Spinal cord (tissue), 9 donors: ENCODE measurements at regions not wholly inside any gene's neighbourhood (a gene's known extent, or its start where the extent isn't known, plus 50 kb on each side); places are given as distances from the start of the nearest gene placed in this dataset.

Experiments
- DNase-seq, 6 donors: peaks; one replicate each; pipeline versions ENCODE4 v3.0.0 to v3.0.0-alpha.2; 2013 to 2015; ENCODE audit warnings: low spot score in 6 of 6, low read depth in 4 of 6
- H3K27ac ChIP-seq: one replicate; pipeline ENCODE4 v1.5.1; 2013; ENCODE audit warnings: low read depth, low read length, control low read depth
- H3K27me3 ChIP-seq: one replicate; pipeline ENCODE4 v1.6.1; 2013; ENCODE audit warnings: low read length; ENCODE audit not compliant: control insufficient read depth, insufficient read depth
- H3K36me3 ChIP-seq: one replicate; pipeline ENCODE4 v1.6.1; 2013; ENCODE audit warnings: low read length; ENCODE audit not compliant: control insufficient read depth, insufficient read depth
- H3K4me1 ChIP-seq: one replicate; pipeline ENCODE4 v1.6.1; 2013; ENCODE audit warnings: low read length; ENCODE audit not compliant: control insufficient read depth, insufficient read depth
- H3K4me3 ChIP-seq: one replicate; pipeline ENCODE4 v1.5.1; 2013; ENCODE audit warnings: low read depth, low read length, control low read depth
- H3K9me3 ChIP-seq: one replicate; pipeline ENCODE4 v1.6.1; 2013; ENCODE audit warnings: low read length; ENCODE audit not compliant: control insufficient read depth, insufficient read depth
- WGBS: methylation state at CpG from one replicate; pipeline ENCODE4 v1.1.5; 2013; ENCODE audit warnings: missing lambda C conversion rate; ENCODE audit not compliant: insufficient coverage; 5-methylcytosine and 5-hydroxymethylcytosine counted together
- donor health status: healthy.

DNA sequence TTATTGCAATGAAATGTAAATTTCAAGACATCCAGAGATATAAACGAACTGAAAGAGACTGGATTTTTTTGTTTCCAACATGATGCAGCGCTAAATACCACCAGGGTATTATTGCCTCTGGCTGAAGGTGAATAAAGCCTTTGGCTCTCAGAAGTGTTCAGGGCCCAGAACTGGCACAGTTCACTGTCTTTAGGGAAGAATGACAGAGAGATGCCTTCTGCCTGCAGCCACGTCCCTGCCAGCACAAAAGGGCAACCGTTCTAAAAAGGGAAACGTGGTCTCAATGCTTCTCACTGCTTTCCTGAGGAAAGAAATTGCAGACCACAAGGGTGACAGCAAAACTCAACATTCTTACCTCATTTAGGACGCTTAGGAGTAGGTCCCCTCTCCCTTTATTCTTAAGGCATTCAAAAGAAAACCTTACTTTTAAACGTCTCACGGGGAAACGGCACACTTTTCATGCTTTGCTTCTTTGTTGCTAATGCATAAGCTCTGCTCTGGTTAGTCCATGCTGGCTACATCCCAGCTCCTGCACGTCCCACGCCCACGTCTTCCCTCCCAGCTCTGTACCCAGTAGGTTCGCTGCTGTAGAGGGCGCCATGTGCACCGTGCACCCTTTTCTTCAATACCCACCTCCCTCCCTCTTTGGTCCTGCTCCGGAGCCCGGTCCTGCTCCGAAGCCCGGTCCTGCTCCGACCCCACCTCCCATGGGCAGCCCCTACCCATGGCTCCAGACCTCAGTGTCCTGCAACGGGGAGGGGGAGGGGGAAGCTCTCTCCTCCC lies 171.0 kb downstream of the HRH4 start:
- peak in 2 of 6 donors; percentile 54 to 63 for DNase-seq
- Histone ChIP-seq H3K27ac (no peak overlapping the region), H3K27me3 (peaks cover 3% of the 10 kb centered on the region), H3K36me3 (no peaks in the 10 kb centered on the region), H3K4me1 (peaks cover 14% of the 10 kb centered on the region), H3K9me3 (no peaks in the 10 kb centered on the region), H3K4me3 (no peak overlapping the region)
- 23% methylated on average over 15 of the region's 21 CpGs for whole genome bisulfite sequencing

DNA sequence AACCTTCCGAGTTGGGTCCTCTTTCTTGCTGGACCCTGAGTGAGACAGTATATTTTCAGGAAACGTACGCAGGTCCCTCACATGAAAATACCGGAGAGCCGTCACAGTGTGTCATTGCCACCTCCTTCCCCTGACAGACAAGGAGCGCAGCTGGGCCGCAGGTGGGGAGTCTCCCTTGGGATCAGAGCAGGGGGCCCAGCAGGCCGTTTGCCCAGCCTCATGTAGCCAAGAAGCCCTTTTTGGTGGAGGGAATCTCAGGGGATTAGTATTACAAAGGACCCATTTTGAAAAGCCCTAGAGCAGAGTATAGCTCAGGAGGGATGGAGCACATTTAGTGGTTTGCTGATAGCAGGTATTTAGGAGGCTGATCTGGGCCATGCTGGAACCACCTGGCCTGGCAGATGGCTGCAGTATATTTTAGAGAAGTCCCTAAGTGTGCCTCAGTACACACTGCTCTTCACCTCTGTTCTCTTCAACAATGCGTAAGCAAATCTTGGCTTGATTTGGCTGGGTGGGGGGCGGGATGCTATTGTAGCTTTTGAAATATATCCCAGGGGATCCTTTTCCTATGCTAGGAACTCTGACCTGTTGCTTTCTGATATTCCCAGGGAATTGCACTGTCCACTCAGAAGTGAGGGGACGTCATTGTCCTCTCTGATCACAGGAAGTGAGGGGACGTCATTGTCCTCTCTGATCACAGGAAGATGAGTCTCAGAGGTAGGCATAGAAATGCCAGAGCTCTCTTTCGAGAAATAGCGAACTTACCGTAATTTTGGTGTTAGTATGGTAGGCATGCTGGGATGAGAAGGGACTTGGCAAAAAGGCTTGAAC lies 171.9 kb downstream of the HRH4 start:
- Histone ChIP-seq H3K36me3 (no peaks in the 10 kb centered on the region), H3K27me3 (peaks cover 3% of the 10 kb centered on the region), H3K4me3 (no peak overlapping the region), H3K9me3 (no peaks in the 10 kb centered on the region), H3K27ac (no peak overlapping the region), H3K4me1 (peaks cover 14% of the 10 kb centered on the region)
- no peak for DNase-seq
- 83% methylated on average over 12 of the region's 15 CpGs for WGBS

DNA sequence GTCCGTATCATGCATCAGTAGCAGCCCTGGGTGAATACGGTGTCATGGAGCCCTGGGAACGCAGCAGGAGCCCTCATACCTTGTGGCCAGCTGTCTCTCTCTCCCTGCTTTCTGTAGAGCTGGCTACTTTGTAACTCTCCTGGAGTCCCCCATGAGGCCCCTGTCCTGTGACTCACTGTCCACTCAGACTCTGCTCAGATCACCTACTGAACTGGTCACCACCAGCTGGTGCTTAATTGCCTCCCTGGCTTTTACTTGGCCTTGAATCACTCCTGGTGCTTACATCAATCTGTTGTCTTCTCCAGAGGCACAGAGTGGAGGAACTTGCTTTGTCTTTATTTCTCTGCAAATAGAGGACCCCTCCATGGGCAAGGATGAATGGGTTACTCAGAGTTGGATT lies 172.7 kb downstream of the HRH4 start:
- Histone ChIP-seq H3K27me3 (peaks cover 3% of the 10 kb centered on the region), H3K27ac (no peak overlapping the region), H3K36me3 (no peaks in the 10 kb centered on the region), H3K9me3 (no peaks in the 10 kb centered on the region), H3K4me1 (peaks cover 14% of the 10 kb centered on the region), H3K4me3 (no peak overlapping the region)
- WGBS = 95% methylated on average over 3 of the region's 3 CpGs
- DNase-seq = no peak

DNA sequence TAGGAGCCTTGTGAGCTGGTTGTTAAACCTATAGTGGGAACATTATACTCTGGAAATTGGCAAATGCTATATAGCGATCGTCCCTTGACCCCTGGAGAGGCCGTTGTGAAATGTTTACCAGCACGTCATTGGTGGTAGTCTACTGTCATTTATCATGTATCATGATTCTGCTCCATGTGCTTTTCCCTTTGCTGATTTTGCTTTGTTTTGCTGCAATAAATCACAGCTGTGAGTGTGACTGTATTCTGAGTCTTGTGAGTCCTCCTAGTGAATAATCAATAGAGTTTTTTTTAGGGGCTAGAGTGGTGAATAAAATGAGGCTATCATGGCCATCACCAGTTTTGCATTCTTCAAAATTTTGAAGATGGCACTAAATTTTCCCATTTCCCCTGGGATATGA lies 189.1 kb downstream of the HRH4 start:
- no peak overlapping the region for H3K27ac ChIP-seq
- 92% methylated on average over 4 of the region's 4 CpGs for WGBS

DNA sequence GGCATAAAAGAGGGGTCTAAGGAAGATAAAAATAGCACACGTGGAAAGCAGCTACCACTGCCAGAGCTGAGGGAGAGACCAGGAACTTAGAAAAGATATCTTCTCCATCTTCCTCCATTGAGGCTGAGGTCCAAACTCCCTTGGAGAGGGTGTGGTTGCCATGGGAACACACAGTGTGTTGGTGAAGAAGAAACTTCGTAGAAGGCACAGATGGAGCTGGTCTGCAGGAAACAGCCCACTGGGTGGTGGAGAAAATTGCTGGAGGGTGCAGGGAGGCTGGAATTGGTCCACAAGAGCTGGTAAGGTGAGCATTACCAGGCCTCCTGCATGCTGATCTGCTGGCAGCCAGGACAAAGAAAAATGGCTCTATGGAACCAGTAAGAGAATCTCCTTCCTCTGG lies 191.0 kb downstream of the HRH4 start:
- 38% methylated on average over 1 of the region's 2 CpGs for WGBS
- Histone ChIP-seq H3K27me3 (no peaks in the 10 kb centered on the region), H3K9me3 (peaks cover 4% of the 10 kb centered on the region), H3K27ac (no peak overlapping the region), H3K36me3 (no peaks in the 10 kb centered on the region), H3K4me1 (no peaks in the 10 kb centered on the region), H3K4me3 (no peak overlapping the region)
- DNase-seq = peak in 1 of 6 donors; percentile 52

More for the DNA sequence above, 189.1 kb downstream of the HRH4 start:
- no peak for DNase-seq
- Histone ChIP-seq H3K4me1 (no peaks in the 10 kb centered on the region), H3K4me3 (no peak overlapping the region), H3K9me3 (peaks cover 4% of the 10 kb centered on the region), H3K36me3 (no peaks in the 10 kb centered on the region), H3K27me3 (no peaks in the 10 kb centered on the region)

DNA sequence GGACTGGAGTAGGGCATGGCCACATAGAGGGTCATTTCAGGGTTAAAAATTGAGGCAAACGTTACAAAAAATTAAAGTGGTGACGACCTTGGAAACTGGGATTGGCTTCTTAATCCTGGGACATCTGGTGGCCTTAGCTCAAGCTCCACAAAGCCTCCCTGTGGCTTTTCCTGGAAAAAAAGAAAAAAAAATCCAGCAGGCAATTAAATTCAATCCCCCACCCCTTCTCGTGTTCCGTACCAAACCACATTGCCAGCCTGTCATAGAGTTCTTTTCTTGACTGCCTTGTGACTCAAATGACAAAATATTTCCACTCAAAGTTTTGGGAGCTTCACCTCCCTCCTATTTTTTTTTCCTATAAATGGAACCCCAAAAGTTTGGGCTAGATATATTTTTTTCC lies 195.6 kb downstream of the HRH4 start:
- 48% methylated on average over 4 of the region's 4 CpGs for WGBS
- Histone ChIP-seq H3K4me1 (peaks cover 10% of the 10 kb centered on the region), H3K4me3 (no peak overlapping the region), H3K9me3 (peaks cover 2% of the 10 kb centered on the region), H3K36me3 (no peaks in the 10 kb centered on the region), H3K27ac (no peak overlapping the region), H3K27me3 (no peaks in the 10 kb centered on the region)
- no peak for DNase-seq

DNA sequence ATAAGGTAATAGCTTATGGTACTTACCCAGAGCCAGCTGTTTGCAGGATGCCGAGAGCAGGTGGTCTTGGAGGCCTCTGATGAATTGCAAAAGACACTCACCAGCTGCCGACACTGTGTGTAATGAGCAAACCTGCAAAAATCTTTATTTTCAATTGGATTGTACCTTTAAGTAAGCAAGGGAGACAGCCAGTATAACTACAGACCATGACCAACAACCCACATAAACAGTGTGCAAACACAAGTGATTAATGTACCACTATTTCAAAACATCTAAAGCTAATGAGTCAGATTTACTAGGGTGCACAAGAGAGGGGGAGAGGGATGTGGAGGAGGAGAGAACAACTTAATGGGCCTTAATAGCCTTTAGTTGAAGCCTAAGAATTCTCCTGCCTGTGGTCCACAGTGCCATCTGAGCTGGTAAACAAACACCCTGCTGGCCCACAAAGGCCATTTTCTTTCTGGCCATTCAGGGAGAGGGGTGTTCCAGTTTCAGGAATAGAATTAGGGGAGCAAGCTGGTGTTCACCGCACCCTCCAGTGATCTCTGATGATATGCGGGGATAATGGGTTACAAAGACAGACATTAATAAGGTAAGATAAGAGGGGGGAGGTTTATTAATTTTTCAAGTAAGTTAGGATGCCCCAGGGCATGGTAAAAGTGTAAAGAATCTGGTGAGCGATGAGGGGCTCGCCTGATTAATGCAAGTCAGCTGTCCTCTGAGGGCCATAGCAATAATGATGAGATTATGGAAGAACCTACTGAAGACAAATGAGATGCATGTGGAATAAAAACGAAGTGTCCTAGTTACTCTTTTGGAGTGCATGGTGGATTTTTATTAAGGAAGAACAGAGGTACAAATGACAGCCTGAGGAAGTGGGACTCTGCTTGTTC lies 196.4 kb downstream of the HRH4 start:
- 58% methylated on average over 6 of the region's 7 CpGs for WGBS
- Histone ChIP-seq H3K4me1 (peaks cover 10% of the 10 kb centered on the region), H3K27ac (no peak overlapping the region), H3K4me3 (no peak overlapping the region), H3K27me3 (no peaks in the 10 kb centered on the region), H3K9me3 (no peaks in the 10 kb centered on the region), H3K36me3 (no peaks in the 10 kb centered on the region)
- peak in 1 of 6 donors; percentile 86 for DNase-seq

DNA sequence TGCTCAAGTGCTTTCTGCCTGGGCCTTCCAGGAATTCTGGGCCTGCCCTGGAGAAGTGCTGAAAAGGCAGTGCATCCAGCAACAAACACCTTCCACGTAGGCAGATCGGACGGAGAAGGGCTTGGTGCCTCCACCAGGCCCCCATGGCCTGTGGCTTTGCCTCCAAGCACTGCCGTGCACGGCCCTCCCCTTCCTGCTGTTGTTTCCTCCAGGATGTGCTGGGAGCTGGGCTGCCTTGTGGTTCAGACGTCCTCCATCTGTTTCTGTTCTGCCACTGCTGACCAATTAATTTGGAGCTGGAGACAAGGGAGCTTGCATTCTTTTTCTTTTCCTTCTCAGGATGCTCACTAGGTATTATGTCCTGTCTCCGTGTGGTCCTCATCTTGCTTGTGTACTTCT lies 197.0 kb downstream of the HRH4 start:
- Histone ChIP-seq H3K27me3 (no peaks in the 10 kb centered on the region), H3K9me3 (no peaks in the 10 kb centered on the region), H3K27ac (no peak overlapping the region), H3K4me1 (peaks cover 10% of the 10 kb centered on the region), H3K36me3 (no peaks in the 10 kb centered on the region), H3K4me3 (no peak overlapping the region)
- DNase-seq = no peak
- WGBS = 62% methylated on average over 7 of the region's 7 CpGs

DNA sequence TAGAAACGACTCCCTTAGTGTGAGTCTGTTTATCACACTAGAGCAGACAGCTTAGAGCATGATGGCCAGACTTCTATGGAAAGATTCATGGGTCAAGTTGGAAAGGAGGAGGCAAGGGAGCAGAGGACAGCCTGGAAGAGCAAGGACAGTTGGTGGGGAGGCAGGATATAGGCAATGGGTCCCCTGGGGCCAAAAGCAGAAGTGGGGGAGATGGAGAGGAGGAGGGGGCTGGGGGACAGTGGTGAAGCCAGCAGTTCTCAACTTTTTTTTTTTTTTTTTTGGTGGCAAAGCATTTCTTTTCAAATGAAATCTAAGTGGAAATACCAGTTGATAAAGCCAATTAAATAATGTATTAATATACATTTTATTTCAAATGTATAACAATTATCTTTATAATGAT lies 197.9 kb downstream of the HRH4 start:
- no peak for DNase-seq
- H3K27me3 ChIP-seq = no peaks in the 10 kb centered on the region
- H3K27ac ChIP-seq = no peak overlapping the region
- no peak overlapping the region for H3K4me3 ChIP-seq
- WGBS = 50% methylated on average over 1 of the region's 1 CpG
- H3K4me1 ChIP-seq = peaks cover 10% of the 10 kb centered on the region
- no peaks in the 10 kb centered on the region for H3K36me3 ChIP-seq
- H3K9me3 ChIP-seq = no peaks in the 10 kb centered on the region
